ENCODE measurements at regions not wholly inside any gene's neighbourhood (a gene's known extent, or its start where the extent isn't known, plus 50 kb on each side); places are given as distances from the start of the nearest gene placed in this dataset.

DNA sequence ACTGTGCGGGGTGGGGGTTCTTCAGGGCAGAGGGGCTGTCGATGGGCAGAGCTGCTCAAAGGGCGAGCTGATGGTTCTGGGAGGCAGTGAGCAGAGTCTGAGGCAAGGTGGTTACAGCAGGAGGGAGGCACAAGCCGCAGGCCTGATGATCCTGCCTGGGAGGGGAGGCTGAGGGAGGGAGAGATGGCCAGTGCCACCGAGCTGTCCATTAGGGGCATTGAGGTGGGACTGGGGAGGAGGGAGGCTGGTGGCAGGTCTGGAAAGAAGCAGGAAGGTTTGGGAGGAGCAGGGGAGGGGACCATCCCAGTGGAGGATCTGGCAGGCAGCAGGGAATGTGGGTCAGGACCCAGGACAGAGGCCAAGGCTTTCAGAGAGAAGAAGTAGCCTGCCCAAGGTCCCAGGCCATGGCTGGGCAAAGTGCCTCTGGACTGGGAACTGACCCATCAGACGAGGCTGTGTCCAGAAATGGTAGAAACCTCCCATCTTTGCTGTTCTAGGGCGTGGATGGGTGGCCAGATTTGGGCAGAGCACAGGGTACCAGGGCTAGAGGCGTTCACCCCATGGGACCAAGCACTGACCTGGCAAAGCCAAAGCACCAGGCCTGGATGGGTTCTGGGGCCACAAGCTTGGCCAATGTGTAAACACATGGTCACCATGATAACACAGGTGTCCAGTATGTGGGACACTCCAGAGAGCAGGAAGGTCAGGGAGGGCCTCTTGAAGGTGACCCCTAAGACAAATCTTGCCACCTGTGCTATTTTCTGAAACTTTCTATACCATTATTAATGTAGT lies 55.5 kb downstream of the INHBB start:
- POLR2A ChIA-PET, result no interaction called here
- CTCF ChIA-PET, result no interaction called here
- H3K36me3 Mint-ChIP-seq (ENCODE audit: low read depth), result no peaks in the 10 kb centered on the region
- peaks cover 3% of the 10 kb centered on the region for H3K9me3 Mint-ChIP-seq
- no peak for DNase-seq
- H3K27ac Mint-ChIP-seq, result no peak overlapping the region
- ATAC-seq (ENCODE audit: low read depth), result no peak
- no peaks in the 10 kb centered on the region for H3K4me1 Mint-ChIP-seq
- TF ChIP-seq, protein P1, sequence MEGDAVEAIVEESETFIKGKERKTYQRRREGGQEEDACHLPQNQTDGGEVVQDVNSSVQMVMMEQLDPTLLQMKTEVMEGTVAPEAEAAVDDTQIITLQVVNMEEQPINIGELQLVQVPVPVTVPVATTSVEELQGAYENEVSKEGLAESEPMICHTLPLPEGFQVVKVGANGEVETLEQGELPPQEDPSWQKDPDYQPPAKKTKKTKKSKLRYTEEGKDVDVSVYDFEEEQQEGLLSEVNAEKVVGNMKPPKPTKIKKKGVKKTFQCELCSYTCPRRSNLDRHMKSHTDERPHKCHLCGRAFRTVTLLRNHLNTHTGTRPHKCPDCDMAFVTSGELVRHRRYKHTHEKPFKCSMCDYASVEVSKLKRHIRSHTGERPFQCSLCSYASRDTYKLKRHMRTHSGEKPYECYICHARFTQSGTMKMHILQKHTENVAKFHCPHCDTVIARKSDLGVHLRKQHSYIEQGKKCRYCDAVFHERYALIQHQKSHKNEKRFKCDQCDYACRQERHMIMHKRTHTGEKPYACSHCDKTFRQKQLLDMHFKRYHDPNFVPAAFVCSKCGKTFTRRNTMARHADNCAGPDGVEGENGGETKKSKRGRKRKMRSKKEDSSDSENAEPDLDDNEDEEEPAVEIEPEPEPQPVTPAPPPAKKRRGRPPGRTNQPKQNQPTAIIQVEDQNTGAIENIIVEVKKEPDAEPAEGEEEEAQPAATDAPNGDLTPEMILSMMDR (IDR thresholded peaks at IDR 0.05), result no peak
- intact Hi-C loops (cut with micrococcal nuclease), result no loop called here
- peaks cover 9% of the 10 kb centered on the region for H3K27me3 Mint-ChIP-seq
- H3K4me3 Mint-ChIP-seq, result no peak overlapping the region

DNA sequence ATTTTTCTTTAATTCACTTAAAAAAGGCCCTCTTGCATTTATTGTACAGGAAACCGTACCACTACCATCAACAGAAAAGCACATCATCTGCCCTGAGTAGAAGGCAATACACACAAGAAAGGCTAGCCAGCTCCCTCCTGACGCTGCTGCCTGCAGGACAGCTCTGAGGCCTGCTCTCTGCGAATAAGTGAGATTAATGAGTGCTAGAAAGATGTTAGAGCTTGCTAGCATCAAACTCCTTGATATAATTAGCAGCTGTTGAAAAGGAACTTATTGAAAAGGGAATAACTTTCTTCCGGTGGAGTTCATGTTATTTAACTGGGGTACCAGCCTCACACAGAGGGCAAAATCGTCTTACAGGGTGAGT lies 56.1 kb downstream of the INHBB start:
- Mint-ChIP-seq H3K27me3 (peaks cover 9% of the 10 kb centered on the region), H3K4me1 (no peaks in the 10 kb centered on the region), H3K4me3 (no peak overlapping the region), H3K27ac (no peak overlapping the region), H3K9me3 (peaks cover 3% of the 10 kb centered on the region), H3K36me3 (ENCODE audit: low read depth) (no peaks in the 10 kb centered on the region)
- ChIA-PET POLR2A (no interaction called here), CTCF (no interaction called here)
- DNase-seq, result no peak
- TF ChIP-seq, protein P1 (IDR thresholded peaks at IDR 0.05), result no peak
- no peak for ATAC-seq (ENCODE audit: low read depth)
- intact Hi-C loops (cut with micrococcal nuclease), result no loop called here

DNA sequence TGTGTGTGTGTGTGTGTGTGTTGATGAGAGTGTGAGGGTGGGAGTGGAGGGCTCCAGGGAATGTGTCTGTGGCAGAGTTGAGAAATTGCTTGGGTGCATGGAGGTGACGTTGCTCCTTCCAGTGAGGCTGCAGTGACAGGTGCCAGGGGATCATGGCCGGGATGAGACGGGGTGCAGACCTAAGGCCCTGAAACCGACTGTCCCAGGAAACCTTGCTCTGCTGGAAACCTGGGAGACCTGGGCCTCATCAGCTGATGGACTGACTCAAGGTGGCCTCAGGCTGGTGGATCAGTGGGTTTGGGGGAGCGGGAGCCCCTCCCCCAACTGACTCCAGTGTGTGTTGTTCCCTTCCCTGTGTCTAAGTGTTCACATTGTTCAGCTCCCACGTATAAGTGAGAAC lies 56.6 kb downstream of the INHBB start:
- ATAC-seq (ENCODE audit: low read depth) (no peak), DNase-seq (no peak)
- POLR2A ChIA-PET, result no interaction called here
- Mint-ChIP-seq H3K9me3 (peaks cover 3% of the 10 kb centered on the region), H3K27me3 (peaks cover 9% of the 10 kb centered on the region), H3K36me3 (ENCODE audit: low read depth) (no peaks in the 10 kb centered on the region), H3K27ac (no peak overlapping the region), H3K4me1 (no peaks in the 10 kb centered on the region), H3K4me3 (no peak overlapping the region)
- TF ChIP-seq, protein P1 (IDR thresholded peaks at IDR 0.05), result no peak
- CTCF ChIA-PET, result no interaction called here
- intact Hi-C loops (cut with micrococcal nuclease), result no loop called here

- ATAC-seq (ENCODE audit: low read depth) (no peak), DNase-seq (no peak)
- Mint-ChIP-seq H3K36me3 (ENCODE audit: low read depth) (no peaks in the 10 kb centered on the region), H3K4me1 (no peaks in the 10 kb centered on the region), H3K4me3 (no peak overlapping the region), H3K27me3 (peaks cover 9% of the 10 kb centered on the region), H3K27ac (no peak overlapping the region), H3K9me3 (peaks cover 3% of the 10 kb centered on the region)
- ChIA-PET CTCF (no interaction called here), POLR2A (no interaction called here)
- TF ChIP-seq, protein P1 (IDR thresholded peaks at IDR 0.05), result no peak
- intact Hi-C loops (cut with micrococcal nuclease), result no loop called here
These were observed 57.3 kb downstream of the INHBB start for GRCh38 chr2:120403261-120403660.

GRCh38 chr2:120403676-120404075 lies 57.7 kb downstream of the INHBB start:
- ATAC-seq (ENCODE audit: low read depth), result no peak
- intact Hi-C loops (cut with micrococcal nuclease), result no loop called here
- Mint-ChIP-seq H3K27ac (no peak overlapping the region), H3K9me3 (peaks cover 3% of the 10 kb centered on the region), H3K27me3 (peaks cover 9% of the 10 kb centered on the region), H3K4me3 (no peak overlapping the region), H3K4me1 (no peaks in the 10 kb centered on the region), H3K36me3 (ENCODE audit: low read depth) (no peaks in the 10 kb centered on the region)
- TF ChIP-seq, protein P1 (IDR thresholded peaks at IDR 0.05), result no peak
- DNase-seq, result no peak
- POLR2A ChIA-PET, result no interaction called here
- CTCF ChIA-PET, result no interaction called here

Measured in activated B cell treated with CpG ODN at 0.5 μM for 24 hours (primary cell).